Activated naive CD8-positive, alpha-beta T cell (primary cell): ENCODE measurements at regions not wholly inside any gene's neighbourhood (a gene's known extent, or its start where the extent isn't known, plus 50 kb on each side); places are given as distances from the start of the nearest gene placed in this dataset.

Source experiments
- H3K27ac Mint-ChIP-seq: one replicate; pipeline ENCODE4 v1.8.0; 2021; ENCODE audit warnings: mixed read lengths
- H3K27me3 Mint-ChIP-seq: one replicate; pipeline ENCODE4 v1.8.0; 2021; ENCODE audit warnings: mixed read lengths
- H3K36me3 Mint-ChIP-seq: one replicate; pipeline ENCODE4 v1.8.0; 2021; ENCODE audit warnings: mixed read lengths
- H3K4me1 Mint-ChIP-seq: one replicate; pipeline ENCODE4 v1.8.0; 2021; ENCODE audit warnings: low read depth, mixed read lengths
- H3K4me3 Mint-ChIP-seq: one replicate; pipeline ENCODE4 v1.8.0; 2021; ENCODE audit warnings: mild to moderate bottlenecking, mixed read lengths
- H3K9me3 Mint-ChIP-seq: one replicate; pipeline ENCODE4 v1.8.0; 2021; ENCODE audit warnings: low read depth, mixed read lengths

GRCh38 chr15:35888815-35889214 is 342.9 kb upstream of the DPH6 start:
- Mint-ChIP-seq H3K27ac (no peak overlapping the region), H3K4me1 (no peaks in the 10 kb centered on the region), H3K9me3 (no peaks in the 10 kb centered on the region), H3K27me3 (no peaks in the 10 kb centered on the region), H3K36me3 (no peaks in the 10 kb centered on the region), H3K4me3 (no peak overlapping the region)

DNA sequence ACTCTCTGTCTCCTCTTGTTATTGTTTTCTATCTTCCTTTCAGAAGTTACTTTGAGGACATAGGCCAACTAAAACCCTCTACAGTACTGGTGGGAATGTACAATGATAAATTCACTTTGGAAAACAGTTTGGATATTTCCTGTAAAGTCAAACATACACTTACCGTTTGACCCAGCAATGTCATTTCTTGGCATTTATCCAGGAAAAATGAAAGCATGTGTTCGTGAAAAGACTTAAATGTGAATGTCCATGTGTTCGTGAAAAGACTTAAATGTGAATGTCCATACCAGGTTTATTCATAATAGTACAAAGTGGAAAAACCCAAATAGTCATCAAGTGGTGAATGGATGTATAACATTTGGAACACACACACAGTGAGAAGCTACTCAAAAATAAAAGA is 361.5 kb upstream of the DPH6 start:
- H3K36me3 Mint-ChIP-seq: peaks cover 2% of the 10 kb centered on the region
- peaks cover 7% of the 10 kb centered on the region for H3K9me3 Mint-ChIP-seq
- no peak overlapping the region for H3K4me3 Mint-ChIP-seq

GRCh38 chr15:35909414-35909813 is 363.4 kb upstream of the DPH6 start:
- Mint-ChIP-seq H3K9me3 (peaks cover 7% of the 10 kb centered on the region), H3K4me1 (no peaks in the 10 kb centered on the region), H3K27me3 (no peaks in the 10 kb centered on the region), H3K4me3 (no peak overlapping the region), H3K27ac (no peak overlapping the region), H3K36me3 (no peaks in the 10 kb centered on the region)

More for the DNA sequence above, 361.5 kb upstream of the DPH6 start:
- no peaks in the 10 kb centered on the region for H3K4me1 Mint-ChIP-seq
- H3K27ac Mint-ChIP-seq: no peak overlapping the region
- H3K27me3 Mint-ChIP-seq: no peaks in the 10 kb centered on the region

DNA sequence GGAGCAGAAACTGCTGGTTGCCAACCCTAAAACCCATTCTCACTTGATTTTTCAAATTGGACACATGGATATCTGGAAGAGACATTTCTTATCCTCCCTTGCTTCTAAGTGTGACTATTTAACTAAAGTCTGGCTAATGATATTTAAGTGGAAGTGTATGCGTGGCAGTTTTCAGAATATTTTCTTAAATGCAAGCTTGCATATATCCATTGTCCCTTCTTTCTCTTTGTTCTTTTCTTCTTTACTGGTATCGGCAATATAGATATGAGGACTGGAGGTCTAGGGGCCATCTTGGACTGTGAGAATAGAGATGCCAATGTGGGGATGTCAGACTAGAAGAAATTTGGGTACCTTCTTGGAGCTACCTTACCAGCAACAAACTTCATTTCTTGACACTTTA is 364.3 kb upstream of the DPH6 start:
- H3K36me3 Mint-ChIP-seq: no peaks in the 10 kb centered on the region
- no peak overlapping the region for H3K27ac Mint-ChIP-seq
- H3K27me3 Mint-ChIP-seq: peaks cover 1% of the 10 kb centered on the region
- H3K9me3 Mint-ChIP-seq: peaks cover 14% of the 10 kb centered on the region
- H3K4me3 Mint-ChIP-seq: no peak overlapping the region
- H3K4me1 Mint-ChIP-seq: no peaks in the 10 kb centered on the region

DNA sequence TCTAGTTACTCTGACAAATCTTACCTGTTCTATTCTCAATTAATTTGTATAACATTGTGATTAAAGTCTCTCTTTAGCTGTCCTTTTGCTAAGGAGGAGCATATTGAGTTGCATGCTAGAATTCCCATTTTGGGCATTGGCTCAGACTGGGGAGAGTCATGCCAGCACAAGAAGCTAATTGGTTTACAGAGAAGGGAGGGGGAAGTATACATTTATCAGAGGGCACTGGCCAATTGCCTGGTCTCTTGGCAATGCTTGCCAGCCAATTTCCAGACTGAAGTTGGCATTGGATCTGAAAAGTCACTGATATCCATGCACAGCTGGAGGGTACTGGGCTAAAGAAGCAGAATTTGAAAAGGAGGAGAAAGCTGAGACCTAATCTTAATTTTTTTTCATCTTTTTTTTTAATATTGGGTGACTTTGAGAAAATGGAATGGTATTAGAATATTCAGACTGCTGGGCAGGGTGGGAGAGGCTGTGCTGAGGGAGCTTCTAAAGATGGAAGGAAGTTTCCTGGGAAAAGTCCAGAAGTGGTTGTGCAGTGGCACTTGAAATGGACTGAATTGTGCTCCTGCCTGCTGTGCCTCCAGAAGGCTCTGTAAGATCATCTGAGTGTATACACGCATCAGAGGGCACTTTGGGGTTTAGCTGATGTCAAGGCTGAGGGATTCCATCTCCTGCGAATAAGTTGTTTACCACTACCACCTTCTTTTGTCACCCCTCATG is 365.2 kb upstream of the DPH6 start:
- Mint-ChIP-seq H3K9me3 (peaks cover 15% of the 10 kb centered on the region), H3K36me3 (no peaks in the 10 kb centered on the region), H3K27me3 (peaks cover 1% of the 10 kb centered on the region), H3K27ac (no peak overlapping the region), H3K4me3 (no peak overlapping the region), H3K4me1 (no peaks in the 10 kb centered on the region)

DNA sequence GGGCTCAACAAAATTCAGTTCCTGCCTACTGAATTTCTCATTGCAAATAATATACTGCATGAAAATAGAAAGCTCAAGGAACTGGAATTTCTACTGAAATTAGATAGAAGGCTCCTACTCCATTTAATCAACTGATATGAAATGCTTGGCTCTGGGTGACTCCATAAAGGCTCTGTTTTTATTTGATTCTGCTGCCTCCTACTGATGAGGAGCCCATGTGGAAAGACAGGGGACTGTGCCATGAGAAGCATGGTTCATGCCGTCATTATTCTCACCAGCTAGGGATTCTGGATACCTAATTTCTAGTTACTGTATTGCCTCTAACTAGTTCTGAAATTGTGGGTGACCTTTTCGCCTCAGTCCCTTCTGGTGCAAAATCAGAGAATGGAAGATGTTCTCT is 366.2 kb upstream of the DPH6 start:
- H3K4me1 Mint-ChIP-seq: no peaks in the 10 kb centered on the region
- H3K27ac Mint-ChIP-seq: no peak overlapping the region
- no peaks in the 10 kb centered on the region for H3K36me3 Mint-ChIP-seq
- peaks cover 1% of the 10 kb centered on the region for H3K27me3 Mint-ChIP-seq
- no peak overlapping the region for H3K4me3 Mint-ChIP-seq
- H3K9me3 Mint-ChIP-seq: peaks cover 15% of the 10 kb centered on the region

- Mint-ChIP-seq H3K9me3 (peaks cover 15% of the 10 kb centered on the region), H3K4me1 (no peaks in the 10 kb centered on the region), H3K4me3 (no peak overlapping the region), H3K27ac (no peak overlapping the region), H3K36me3 (no peaks in the 10 kb centered on the region), H3K27me3 (peaks cover 3% of the 10 kb centered on the region)
Measured at GRCh38 chr15:35914573-35914972, 368.6 kb upstream of the DPH6 start.

DNA sequence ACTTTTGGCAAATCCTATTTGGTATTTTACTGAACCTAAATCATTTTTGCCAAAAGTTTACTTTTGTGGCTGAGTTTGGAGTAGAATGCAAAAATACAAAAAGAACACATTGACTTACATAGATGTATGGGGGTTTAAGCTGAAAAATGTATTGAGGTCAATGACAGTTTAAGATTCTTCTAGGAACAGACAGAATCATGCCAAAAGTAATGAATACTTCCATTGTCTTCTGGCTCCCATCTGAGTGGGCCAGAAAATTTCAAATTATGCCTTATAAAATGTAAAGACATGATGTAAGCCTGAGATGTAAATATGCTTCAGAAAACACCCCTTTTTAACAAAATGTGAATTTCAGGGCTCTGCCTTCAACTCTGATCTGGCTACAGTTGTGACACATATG is 375.1 kb upstream of the DPH6 start:
- no peaks in the 10 kb centered on the region for H3K4me1 Mint-ChIP-seq
- H3K36me3 Mint-ChIP-seq: no peaks in the 10 kb centered on the region
- H3K4me3 Mint-ChIP-seq: no peak overlapping the region
- no peak overlapping the region for H3K27ac Mint-ChIP-seq
- no peaks in the 10 kb centered on the region for H3K9me3 Mint-ChIP-seq
- peaks cover 1% of the 10 kb centered on the region for H3K27me3 Mint-ChIP-seq

DNA sequence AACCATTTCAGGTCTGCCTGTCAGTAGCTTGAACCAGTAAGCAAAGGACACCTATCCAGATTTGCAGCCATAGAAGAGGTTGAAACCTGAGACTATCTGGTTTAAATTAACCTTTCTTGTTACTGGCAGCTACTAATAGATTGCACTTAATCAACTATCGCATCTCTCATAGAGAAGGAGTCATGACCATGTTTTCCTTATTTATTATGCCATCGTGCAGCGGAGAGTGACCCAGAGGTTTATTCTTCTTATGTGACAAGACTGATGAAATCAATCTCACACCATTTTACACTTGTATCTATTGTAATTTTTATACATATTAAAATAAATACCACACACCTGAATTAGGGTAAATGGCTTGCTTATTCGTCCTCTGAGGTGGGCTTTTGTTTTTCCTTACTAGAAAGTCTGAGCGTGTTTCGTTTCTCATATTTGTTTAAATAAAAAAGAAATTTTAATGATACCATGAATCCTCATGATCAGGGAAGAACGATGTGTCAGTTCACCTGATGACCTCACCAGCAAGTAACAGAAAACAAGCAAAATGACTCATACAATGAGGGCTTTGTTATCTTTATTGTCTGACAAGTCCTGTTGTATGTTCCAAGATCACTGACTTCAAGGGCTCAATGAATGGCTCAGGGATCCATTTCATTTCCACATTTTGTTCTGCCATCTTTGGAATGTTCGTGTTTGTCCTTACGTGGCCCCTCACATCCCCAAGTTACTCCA is 379.5 kb upstream of the DPH6 start:
- H3K27me3 Mint-ChIP-seq: no peaks in the 10 kb centered on the region
- no peaks in the 10 kb centered on the region for H3K36me3 Mint-ChIP-seq

DNA sequence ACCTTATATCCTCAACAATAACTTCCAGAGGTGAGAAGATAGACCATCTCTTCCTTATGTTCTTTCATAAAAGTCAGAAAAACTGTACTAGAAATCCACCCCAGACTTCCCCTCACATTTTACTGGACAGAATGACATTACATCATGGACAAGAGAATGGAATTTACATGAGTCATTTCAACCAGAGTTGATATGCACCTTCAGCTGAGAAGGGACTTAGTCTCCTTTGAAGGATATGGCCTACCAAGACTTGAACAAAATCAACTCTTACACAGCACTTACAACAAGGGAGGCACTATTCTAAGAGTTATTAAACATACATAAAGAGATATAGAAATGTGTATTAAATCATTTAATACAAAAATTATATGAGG is 380.0 kb upstream of the DPH6 start:
- H3K27me3 Mint-ChIP-seq: no peaks in the 10 kb centered on the region
- H3K27ac Mint-ChIP-seq: no peak overlapping the region
- no peak overlapping the region for H3K4me3 Mint-ChIP-seq
- no peaks in the 10 kb centered on the region for H3K4me1 Mint-ChIP-seq
- no peaks in the 10 kb centered on the region for H3K9me3 Mint-ChIP-seq
- no peaks in the 10 kb centered on the region for H3K36me3 Mint-ChIP-seq

More for the DNA sequence above, 379.5 kb upstream of the DPH6 start:
- Mint-ChIP-seq H3K4me3 (no peak overlapping the region), H3K9me3 (no peaks in the 10 kb centered on the region), H3K4me1 (no peaks in the 10 kb centered on the region), H3K27ac (no peak overlapping the region)

GRCh38 chr15:35928847-35929246 is 382.9 kb upstream of the DPH6 start:
- H3K9me3 Mint-ChIP-seq: no peaks in the 10 kb centered on the region
- H3K27me3 Mint-ChIP-seq: no peaks in the 10 kb centered on the region
- H3K36me3 Mint-ChIP-seq: no peaks in the 10 kb centered on the region
- H3K4me1 Mint-ChIP-seq: no peaks in the 10 kb centered on the region
- H3K27ac Mint-ChIP-seq: no peak overlapping the region
- no peak overlapping the region for H3K4me3 Mint-ChIP-seq

- Mint-ChIP-seq H3K36me3 (no peaks in the 10 kb centered on the region), H3K4me3 (no peak overlapping the region), H3K27ac (no peak overlapping the region), H3K27me3 (no peaks in the 10 kb centered on the region), H3K4me1 (no peaks in the 10 kb centered on the region), H3K9me3 (no peaks in the 10 kb centered on the region)
Measured at GRCh38 chr15:35929740-35930444, 383.9 kb upstream of the DPH6 start.

GRCh38 chr15:35931799-35932341 is 385.9 kb upstream of the DPH6 start:
- Mint-ChIP-seq H3K36me3 (no peaks in the 10 kb centered on the region), H3K4me1 (no peaks in the 10 kb centered on the region), H3K27ac (no peak overlapping the region), H3K27me3 (no peaks in the 10 kb centered on the region), H3K9me3 (no peaks in the 10 kb centered on the region), H3K4me3 (no peak overlapping the region)

DNA sequence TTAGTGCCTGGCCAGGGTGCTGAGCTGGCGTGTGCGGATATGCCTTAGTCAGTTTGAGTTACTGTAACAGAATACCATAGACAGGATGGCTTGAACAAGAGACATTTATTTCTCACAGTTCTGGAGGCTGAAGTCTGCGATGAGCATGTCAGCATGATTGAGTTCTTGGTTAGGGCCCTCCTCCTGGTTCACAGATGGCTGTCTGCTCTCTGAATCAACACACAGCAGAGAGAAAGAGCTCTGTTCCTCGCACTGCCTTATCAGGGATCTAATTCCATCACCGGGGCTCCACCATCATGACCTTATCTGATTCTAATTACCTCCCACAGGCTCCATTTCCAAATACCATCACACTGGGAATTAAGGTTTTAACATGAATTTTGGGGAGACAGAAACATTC is 386.6 kb upstream of the DPH6 start:
- H3K4me3 Mint-ChIP-seq: no peak overlapping the region
- no peak overlapping the region for H3K27ac Mint-ChIP-seq
- H3K27me3 Mint-ChIP-seq: no peaks in the 10 kb centered on the region

GRCh38 chr15:35933531-35933930 is 387.6 kb upstream of the DPH6 start:
- Mint-ChIP-seq H3K4me1 (no peaks in the 10 kb centered on the region), H3K4me3 (no peak overlapping the region), H3K9me3 (no peaks in the 10 kb centered on the region), H3K27me3 (no peaks in the 10 kb centered on the region), H3K27ac (no peak overlapping the region), H3K36me3 (no peaks in the 10 kb centered on the region)

More for the DNA sequence above, 386.6 kb upstream of the DPH6 start:
- no peaks in the 10 kb centered on the region for H3K36me3 Mint-ChIP-seq
- no peaks in the 10 kb centered on the region for H3K4me1 Mint-ChIP-seq
- H3K9me3 Mint-ChIP-seq: no peaks in the 10 kb centered on the region
